ENCODE measurements at regions not wholly inside any gene's neighbourhood (a gene's known extent, or its start where the extent isn't known, plus 50 kb on each side); places are given as distances from the start of the nearest gene placed in this dataset.

GRCh38 chr13:42422681-42423080 lies 150.7 kb downstream of the AKAP11 start:
- no peak for FAIRE-seq
- dilution Hi-C loops (cut with MboI; ENCODE audit: extremely low pct_ligation_motif_present, low sequenced_read_pairs), result no loop called here
- Histone ChIP-seq H3K9me1 (ENCODE audit: control insufficient read depth, extremely low read depth, insufficient read depth, low read length) (no peaks in the 10 kb centered on the region), H3K4me3 (ENCODE audit: control insufficient read depth in 2 of 3, extremely low read depth in 1 of 3, insufficient read depth in 2 of 3, low read depth in 1 of 3, low read length in 3 of 3) (no peak overlapping the region), H3K9ac (ENCODE audit: control insufficient read depth, extremely low read depth, insufficient read depth, low read length) (no peak overlapping the region), H3K4me1 (ENCODE audit: control insufficient read depth, extremely low read depth, insufficient read depth, low read length) (no peaks in the 10 kb centered on the region), H3K9me3 (ENCODE audit: control insufficient read depth, low read depth, low read length) (no peaks in the 10 kb centered on the region), H2AFZ (ENCODE audit: control insufficient read depth, low read length) (no peak overlapping the region), H3K4me2 (ENCODE audit: control insufficient read depth, extremely low read depth, insufficient read depth, low read depth, low read length) (no peak overlapping the region), H3K36me3 (ENCODE audit: control insufficient read depth in 2 of 2, extremely low read depth in 1 of 2, insufficient read depth in 2 of 2, low read length in 2 of 2) (no peaks in the 10 kb centered on the region), H3K27ac (ENCODE audit: control insufficient read depth, insufficient read depth, low read length) (no peak overlapping the region), H3K27me3 (ENCODE audit: control insufficient read depth, extremely low read depth, insufficient read depth, low read length) (peaks cover 5% of the 10 kb centered on the region), H3K79me2 (ENCODE audit: control insufficient read depth, insufficient read depth, low read length) (no peaks in the 10 kb centered on the region), H4K20me1 (ENCODE audit: control insufficient read depth, extremely low read depth, insufficient read depth, low read length) (no peaks in the 10 kb centered on the region)
- no peak for DNase-seq (ENCODE audit: low read depth, low spot score)
- TF ChIP-seq CTCF (optimal IDR thresholded peaks at IDR 0.05 in 1 of 3, IDR thresholded peaks at IDR 0.05 in 1 of 3, conservative IDR thresholded peaks at IDR 0.05 in 1 of 3; ENCODE audit: extremely low read depth in 1 of 3, insufficient read depth in 2 of 3, low read length in 3 of 3), result no peak
- no peak for TF ChIP-seq EZH2 (IDR thresholded peaks at IDR 0.05; ENCODE audit: low read length)

GRCh38 chr13:42424182-42424581 lies 149.8 kb upstream of the TNFSF11 start:
- no peaks in the 10 kb centered on the region for H3K9me3 ChIP-seq (ENCODE audit: control insufficient read depth, low read depth, low read length)
- H3K36me3 ChIP-seq (ENCODE audit: control insufficient read depth in 2 of 2, extremely low read depth in 1 of 2, insufficient read depth in 2 of 2, low read length in 2 of 2), result no peaks in the 10 kb centered on the region
- peaks cover 5% of the 10 kb centered on the region for H3K27me3 ChIP-seq (ENCODE audit: control insufficient read depth, extremely low read depth, insufficient read depth, low read length)
- no peaks in the 10 kb centered on the region for H3K79me2 ChIP-seq (ENCODE audit: control insufficient read depth, insufficient read depth, low read length)
- no peak overlapping the region for H3K27ac ChIP-seq (ENCODE audit: control insufficient read depth, insufficient read depth, low read length)
- H4K20me1 ChIP-seq (ENCODE audit: control insufficient read depth, extremely low read depth, insufficient read depth, low read length), result no peaks in the 10 kb centered on the region
- no peak overlapping the region for H2AFZ ChIP-seq (ENCODE audit: control insufficient read depth, low read length)
- H3K4me1 ChIP-seq (ENCODE audit: control insufficient read depth, extremely low read depth, insufficient read depth, low read length), result no peaks in the 10 kb centered on the region
- no peak overlapping the region for H3K4me2 ChIP-seq (ENCODE audit: control insufficient read depth, extremely low read depth, insufficient read depth, low read depth, low read length)
- FAIRE-seq, result no peak
- TF ChIP-seq EZH2 (IDR thresholded peaks at IDR 0.05; ENCODE audit: low read length) (no peak), CTCF (optimal IDR thresholded peaks at IDR 0.05 in 1 of 3, IDR thresholded peaks at IDR 0.05 in 1 of 3, conservative IDR thresholded peaks at IDR 0.05 in 1 of 3; ENCODE audit: extremely low read depth in 1 of 3, insufficient read depth in 2 of 3, low read length in 3 of 3) (no peak)
- dilution Hi-C loops (cut with MboI; ENCODE audit: extremely low pct_ligation_motif_present, low sequenced_read_pairs), result no loop called here
- DNase-seq (ENCODE audit: low read depth, low spot score), result no peak
- no peak overlapping the region for H3K4me3 ChIP-seq (ENCODE audit: control insufficient read depth in 2 of 3, extremely low read depth in 1 of 3, insufficient read depth in 2 of 3, low read depth in 1 of 3, low read length in 3 of 3)
- no peaks in the 10 kb centered on the region for H3K9me1 ChIP-seq (ENCODE audit: control insufficient read depth, extremely low read depth, insufficient read depth, low read length)
- H3K9ac ChIP-seq (ENCODE audit: control insufficient read depth, extremely low read depth, insufficient read depth, low read length), result no peak overlapping the region

All from keratinocyte (primary cell).